Smooth muscle cell (in vitro differentiated cells): ENCODE measurements at regions not wholly inside any gene's neighbourhood (a gene's known extent, or its start where the extent isn't known, plus 50 kb on each side); places are given as distances from the start of the nearest gene placed in this dataset.

Experiments used
- DNase-seq: peaks from one replicate; lab custom pipeline; 2025; ENCODE audit not compliant: unreplicated experiment; lab: John Stamatoyannopoulos, UW
- H2AFZ ChIP-seq: fragments of 200-600 bp; sonication (generic); 2 replicates; pipeline ENCODE4 v1.6.0; 2016; ENCODE audit warnings: antibody characterized with exemption, low read depth, mild to moderate bottlenecking
- H3F3A ChIP-seq: fragments of 200-600 bp; sonication (generic); 2 replicates; pipeline ENCODE4 v1.6.0; 2017; ENCODE audit warnings: antibody characterized with exemption, low read depth
- H3K27ac ChIP-seq: fragments of 200-600 bp; sonication (generic); 2 replicates; pipeline ENCODE4 v1.5.1; 2016; ENCODE audit warnings: low read depth, mild to moderate bottlenecking
- H3K27me3 ChIP-seq: fragments of 200-600 bp; sonication (generic); 2 replicates; pipeline ENCODE4 v1.6.1; 2016; ENCODE audit warnings: low read depth, mild to moderate bottlenecking
- H3K36me3 ChIP-seq: fragments of 200-600 bp; sonication (generic); 2 replicates; pipeline ENCODE4 v1.5.1; 2016; ENCODE audit warnings: low read depth
- H3K4me1 ChIP-seq: fragments of 200-600 bp; sonication (generic); 2 replicates; pipeline ENCODE4 v1.5.1; 2016; ENCODE audit warnings: low read depth
- H3K4me2 ChIP-seq: fragments of 200-600 bp; sonication (generic); 2 replicates; pipeline ENCODE4 v1.6.0; 2016; ENCODE audit warnings: mild to moderate bottlenecking
- H3K4me3 ChIP-seq: fragments of 200-600 bp; sonication (generic); 2 replicates; pipeline ENCODE4 v1.5.1; 2016; ENCODE audit warnings: mild to moderate bottlenecking
- H3K79me2 ChIP-seq: fragments of 200-600 bp; sonication (generic); 2 replicates; pipeline ENCODE4 v1.6.0; 2016; ENCODE audit warnings: low read depth, mild to moderate bottlenecking
- H3K9ac ChIP-seq: fragments of 200-600 bp; sonication (generic); 2 replicates; pipeline ENCODE4 v1.6.0; 2016; ENCODE audit warnings: low read depth
- H3K9me3 ChIP-seq: fragments of 200-600 bp; sonication (generic); replicated peaks from 2 replicates; pipeline ENCODE4 v1.5.1; 2016; ENCODE audit warnings: low read depth
- H4K20me1 ChIP-seq: fragments of 200-600 bp; sonication (generic); 2 replicates; pipeline ENCODE4 v1.6.0; 2016; ENCODE audit warnings: low read depth
- WGBS: methylation state at CpG from one replicate; pipeline ENCODE4 v1.1.7; 2016; ENCODE audit warnings: low lambda C conversion rate; 5-methylcytosine and 5-hydroxymethylcytosine counted together
- TF ChIP-seq, protein P1 (sequence below): fragments of 200-600 bp; sonication (generic); IDR thresholded peaks from 2 replicates; pipeline ENCODE4 v1.5.1; 2017; ENCODE audit warnings: borderline replicate concordance, mild to moderate bottlenecking, antibody characterized with exemption; ENCODE audit not compliant: insufficient read depth, poor library complexity, severe bottlenecking

DNA sequence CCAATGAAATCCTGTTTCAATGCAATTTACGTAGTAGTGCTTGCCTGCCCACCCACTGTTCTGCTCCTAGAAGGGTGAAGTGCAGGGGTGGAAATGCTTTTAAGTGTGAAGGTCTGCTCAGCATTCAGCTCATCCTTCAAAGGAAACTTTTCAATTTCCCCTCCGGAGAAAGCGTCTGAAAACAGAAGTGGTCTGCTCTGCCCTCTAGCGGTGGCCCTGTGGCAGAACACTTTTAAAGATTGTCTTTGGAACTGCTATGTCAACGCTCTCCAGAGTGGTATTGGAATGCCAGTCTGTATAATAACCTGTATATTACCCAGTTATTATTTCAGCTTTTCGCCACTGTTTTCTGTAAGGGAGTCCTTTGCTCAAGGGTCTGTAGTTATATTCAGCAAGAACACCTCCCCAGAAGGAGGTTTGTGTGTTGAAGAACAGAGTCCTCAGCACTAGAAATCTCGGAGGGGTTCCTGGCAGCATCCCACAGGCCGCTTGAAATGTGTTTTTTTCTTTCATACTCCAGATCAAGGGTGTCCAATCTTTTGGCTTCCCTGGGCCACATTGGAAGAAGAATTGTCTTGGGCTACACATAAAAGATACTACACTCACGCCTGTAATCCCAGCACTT lies 63.1 kb upstream of the KLHL31 start:
- 35% methylated on average over 9 of the region's 9 CpGs for WGBS
- Histone ChIP-seq H3K4me3 (no peak overlapping the region), H3K4me2 (peak overlapping the region; percentile 66), H2AFZ (peak overlapping the region; percentile 8), H3K4me1 (peaks cover 5% of the 10 kb centered on the region), H3K79me2 (no peaks in the 10 kb centered on the region), H3K36me3 (no peaks in the 10 kb centered on the region), H3K27ac (no peak overlapping the region), H3K9ac (no peak overlapping the region), H3K9me3 (no peaks in the 10 kb centered on the region), H4K20me1 (no peaks in the 10 kb centered on the region), H3F3A (no peaks in the 10 kb centered on the region), H3K27me3 (no peaks in the 10 kb centered on the region)
- TF ChIP-seq, protein P1, sequence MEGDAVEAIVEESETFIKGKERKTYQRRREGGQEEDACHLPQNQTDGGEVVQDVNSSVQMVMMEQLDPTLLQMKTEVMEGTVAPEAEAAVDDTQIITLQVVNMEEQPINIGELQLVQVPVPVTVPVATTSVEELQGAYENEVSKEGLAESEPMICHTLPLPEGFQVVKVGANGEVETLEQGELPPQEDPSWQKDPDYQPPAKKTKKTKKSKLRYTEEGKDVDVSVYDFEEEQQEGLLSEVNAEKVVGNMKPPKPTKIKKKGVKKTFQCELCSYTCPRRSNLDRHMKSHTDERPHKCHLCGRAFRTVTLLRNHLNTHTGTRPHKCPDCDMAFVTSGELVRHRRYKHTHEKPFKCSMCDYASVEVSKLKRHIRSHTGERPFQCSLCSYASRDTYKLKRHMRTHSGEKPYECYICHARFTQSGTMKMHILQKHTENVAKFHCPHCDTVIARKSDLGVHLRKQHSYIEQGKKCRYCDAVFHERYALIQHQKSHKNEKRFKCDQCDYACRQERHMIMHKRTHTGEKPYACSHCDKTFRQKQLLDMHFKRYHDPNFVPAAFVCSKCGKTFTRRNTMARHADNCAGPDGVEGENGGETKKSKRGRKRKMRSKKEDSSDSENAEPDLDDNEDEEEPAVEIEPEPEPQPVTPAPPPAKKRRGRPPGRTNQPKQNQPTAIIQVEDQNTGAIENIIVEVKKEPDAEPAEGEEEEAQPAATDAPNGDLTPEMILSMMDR = peak; percentile 97
- DNase-seq = peak; percentile 5

DNA sequence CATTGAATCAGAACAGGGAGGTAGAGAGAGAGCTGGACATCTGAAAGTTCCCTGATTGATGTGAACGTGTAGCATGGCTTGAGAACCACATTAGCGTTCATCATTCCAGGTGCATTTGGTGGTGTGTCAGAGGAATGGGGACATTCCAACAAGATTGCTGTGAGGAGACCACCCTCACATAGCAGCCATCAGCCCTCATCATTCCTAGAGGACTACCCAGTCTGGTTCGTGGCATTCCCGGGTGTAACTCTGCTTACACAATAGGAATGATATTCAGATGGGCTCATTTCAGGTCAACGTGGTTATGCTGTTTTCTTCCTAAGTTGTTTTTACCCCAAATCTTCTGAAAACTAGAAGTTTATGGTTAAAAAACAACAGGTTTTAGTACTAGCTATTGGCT lies 62.2 kb upstream of the KLHL31 start:
- no peaks in the 10 kb centered on the region for H3K79me2 ChIP-seq
- 57% methylated on average over 5 of the region's 5 CpGs for WGBS
- H3K27me3 ChIP-seq = no peaks in the 10 kb centered on the region
- H3K9ac ChIP-seq = no peak overlapping the region
- H4K20me1 ChIP-seq = no peaks in the 10 kb centered on the region
- TF ChIP-seq, protein P1 = no peak
- H3K4me3 ChIP-seq = no peak overlapping the region
- H3F3A ChIP-seq = no peaks in the 10 kb centered on the region
- DNase-seq = no peak
- peaks cover 6% of the 10 kb centered on the region for H3K4me1 ChIP-seq
- no peaks in the 10 kb centered on the region for H3K36me3 ChIP-seq
- H3K9me3 ChIP-seq = no peaks in the 10 kb centered on the region
- H3K4me2 ChIP-seq = no peak overlapping the region
- no peak overlapping the region for H3K27ac ChIP-seq
- no peak overlapping the region for H2AFZ ChIP-seq

DNA sequence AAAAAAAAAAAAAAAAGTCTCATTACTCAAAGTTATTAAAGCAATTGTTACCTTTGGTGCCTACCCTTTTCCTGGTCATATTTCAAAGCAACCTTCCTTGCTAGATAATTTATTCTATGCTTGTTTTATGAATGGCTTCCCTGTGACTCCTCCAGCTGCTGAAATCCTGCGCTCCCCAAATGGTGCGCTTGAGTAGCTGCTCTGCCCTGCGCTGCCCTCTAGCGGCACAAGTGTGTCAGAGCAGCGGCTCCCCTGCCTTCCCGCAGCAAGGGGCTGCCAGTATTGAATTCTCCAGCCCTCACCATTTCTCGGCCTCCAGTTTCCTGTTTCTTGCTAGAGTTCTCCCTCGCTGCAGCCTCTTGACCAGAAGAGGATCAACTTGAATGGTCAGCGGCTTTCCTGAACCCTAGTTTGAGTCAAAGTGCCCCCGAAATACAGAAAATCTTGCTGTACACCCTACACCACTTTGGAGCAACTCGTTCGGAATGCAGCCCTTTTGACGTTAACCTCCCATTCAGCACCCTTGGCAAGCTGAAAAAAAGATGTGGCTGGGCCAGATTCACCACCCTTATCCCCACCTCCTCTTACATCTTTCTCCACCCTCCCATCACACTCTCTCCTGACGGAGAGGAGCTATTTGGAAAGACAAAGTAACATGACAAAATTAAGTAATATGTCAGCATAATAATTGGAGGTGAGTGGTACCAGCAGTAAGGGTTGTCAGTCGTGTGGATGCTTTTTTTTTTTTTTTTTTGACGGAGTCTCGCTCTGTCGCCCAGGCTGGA lies 60.4 kb upstream of the KLHL31 start:
- no peaks in the 10 kb centered on the region for H4K20me1 ChIP-seq
- no peaks in the 10 kb centered on the region for H3F3A ChIP-seq
- H3K9me3 ChIP-seq = no peaks in the 10 kb centered on the region
- peaks cover 6% of the 10 kb centered on the region for H3K4me1 ChIP-seq
- peak; percentile 27 for DNase-seq
- no peaks in the 10 kb centered on the region for H3K36me3 ChIP-seq
- H3K27me3 ChIP-seq = no peaks in the 10 kb centered on the region
- H2AFZ ChIP-seq = no peak overlapping the region
- H3K27ac ChIP-seq = no peak overlapping the region
- TF ChIP-seq, protein P1 = peak; percentile 97
- no peak overlapping the region for H3K4me2 ChIP-seq
- H3K4me3 ChIP-seq = no peak overlapping the region
- H3K79me2 ChIP-seq = no peaks in the 10 kb centered on the region
- no peak overlapping the region for H3K9ac ChIP-seq
- WGBS = 49% methylated on average over 18 of the region's 18 CpGs
